ENCODE measurements at regions not wholly inside any gene's neighbourhood (a gene's known extent, or its start where the extent isn't known, plus 50 kb on each side); places are given as distances from the start of the nearest gene placed in this dataset.

DNA sequence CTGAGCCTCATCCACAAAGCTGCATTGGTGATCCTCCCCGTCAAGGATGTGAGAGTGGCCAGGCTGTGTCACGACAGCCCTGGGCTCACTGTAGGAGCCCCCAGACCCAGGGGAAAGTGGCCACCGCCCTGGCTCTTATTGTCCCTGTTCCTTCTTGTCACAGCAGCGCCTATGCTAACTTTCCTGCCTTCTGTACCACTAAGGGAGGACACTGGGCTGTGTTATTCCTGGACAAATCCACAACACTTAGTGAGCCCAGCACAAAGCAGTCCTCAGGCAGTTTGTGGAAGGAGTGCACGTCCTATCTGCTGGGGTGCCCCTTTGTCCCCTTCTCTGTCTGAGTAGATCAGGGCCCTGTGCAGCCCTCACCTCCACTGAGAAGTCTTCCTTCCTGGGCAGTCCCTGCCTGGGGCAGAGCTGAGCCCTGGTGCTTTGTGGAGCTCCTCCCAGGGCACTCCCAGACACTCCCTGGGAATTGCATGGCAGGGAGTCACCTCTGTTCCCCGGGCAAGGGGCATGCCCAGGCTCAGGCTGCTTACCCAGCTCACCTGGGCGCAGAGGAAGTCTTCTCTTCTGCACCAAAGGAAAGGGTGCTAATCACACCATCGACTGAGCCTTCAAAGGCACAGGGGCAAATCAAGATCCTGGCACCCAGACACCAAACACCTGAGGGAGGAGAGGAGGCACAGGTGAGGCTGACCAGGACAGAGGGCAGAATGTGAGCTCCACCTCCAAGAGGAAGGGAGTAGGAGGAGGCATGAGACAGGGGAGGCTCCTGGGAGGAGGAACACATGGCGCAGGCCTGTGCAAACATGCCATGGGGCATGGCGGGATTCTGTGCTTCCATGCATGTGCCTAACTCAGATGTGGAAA, 138.7 kb downstream of the KLF13 start:
- no peak overlapping the region for H3K4me3 ChIP-seq (ENCODE audit: low read depth, low read length)

GRCh38 chr15:31467361-31467760, 140.7 kb downstream of the KLF13 start:
- Histone ChIP-seq H3K4me3 (ENCODE audit: low read depth, low read length) (no peak overlapping the region), H2AFZ (ENCODE audit: low read length, unreplicated experiment) (no peak overlapping the region), H3K27me3 (ENCODE audit: insufficient read depth, low read length) (peaks cover 20% of the 10 kb centered on the region), H3K4me1 (ENCODE audit: control insufficient read depth, insufficient read depth, low read length, unreplicated experiment) (peaks cover 13% of the 10 kb centered on the region), H3K27ac (ENCODE audit: low read depth, low read length) (no peak overlapping the region), H3K36me3 (ENCODE audit: insufficient read depth, low read length) (no peaks in the 10 kb centered on the region), H3K79me2 (ENCODE audit: control insufficient read depth, insufficient read depth, low read length, unreplicated experiment) (no peaks in the 10 kb centered on the region)

More for the DNA sequence above, 138.7 kb downstream of the KLF13 start:
- H2AFZ ChIP-seq (ENCODE audit: low read length, unreplicated experiment), result no peak overlapping the region
- H3K27ac ChIP-seq (ENCODE audit: low read depth, low read length), result no peak overlapping the region
- H3K27me3 ChIP-seq (ENCODE audit: insufficient read depth, low read length), result peaks cover 20% of the 10 kb centered on the region
- no peaks in the 10 kb centered on the region for H3K4me1 ChIP-seq (ENCODE audit: control insufficient read depth, insufficient read depth, low read length, unreplicated experiment)
- no peaks in the 10 kb centered on the region for H3K79me2 ChIP-seq (ENCODE audit: control insufficient read depth, insufficient read depth, low read length, unreplicated experiment)
- H3K36me3 ChIP-seq (ENCODE audit: insufficient read depth, low read length), result no peaks in the 10 kb centered on the region

DNA sequence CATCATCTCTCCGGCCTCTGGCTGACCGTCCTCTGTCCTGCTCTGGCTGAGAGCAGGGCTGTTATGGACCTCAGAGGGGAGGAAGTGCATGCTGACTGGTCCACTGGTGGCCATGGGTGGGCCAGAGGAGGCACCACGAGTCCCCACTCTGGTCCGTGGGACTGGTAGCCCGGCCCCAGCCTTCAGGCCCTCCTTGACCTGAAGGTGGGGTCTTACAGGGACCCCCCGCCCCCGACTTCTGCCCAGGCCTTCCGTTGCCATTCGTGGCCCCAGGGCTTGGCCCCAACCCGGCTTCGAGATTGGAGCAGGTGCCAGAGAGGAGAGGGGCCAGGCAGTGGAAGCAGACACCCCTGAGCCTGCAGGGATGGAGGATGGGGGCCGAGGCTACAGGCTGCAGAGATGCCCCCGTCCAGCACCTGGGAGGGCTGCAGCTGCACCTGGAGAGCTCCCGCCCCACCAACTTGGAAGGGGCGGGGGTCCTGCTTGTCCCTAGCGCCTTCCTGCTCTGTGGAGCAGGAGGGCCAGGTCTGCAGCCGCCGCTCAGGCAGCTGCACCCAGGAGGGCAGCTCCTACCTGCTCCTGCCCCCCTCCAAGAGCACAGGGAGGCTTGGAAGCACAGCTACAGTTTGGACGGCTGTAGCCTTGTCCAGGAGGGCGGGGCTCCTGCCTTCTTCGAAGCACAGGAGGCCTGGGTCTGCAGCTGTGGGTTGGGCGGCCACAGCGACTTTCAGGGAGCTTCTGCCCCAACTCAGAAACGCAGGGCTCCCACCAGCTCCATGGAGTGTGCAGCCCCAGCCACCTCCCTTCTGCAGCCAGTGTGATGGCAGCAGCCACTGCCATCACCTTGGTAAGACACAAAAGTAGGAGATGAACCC, 142.5 kb downstream of the KLF13 start:
- no peak overlapping the region for H3K4me3 ChIP-seq (ENCODE audit: low read depth, low read length)
- no peaks in the 10 kb centered on the region for H3K36me3 ChIP-seq (ENCODE audit: insufficient read depth, low read length)
- no peak overlapping the region for H3K27ac ChIP-seq (ENCODE audit: low read depth, low read length)
- peaks cover 13% of the 10 kb centered on the region for H3K27me3 ChIP-seq (ENCODE audit: insufficient read depth, low read length)
- no peaks in the 10 kb centered on the region for H3K79me2 ChIP-seq (ENCODE audit: control insufficient read depth, insufficient read depth, low read length, unreplicated experiment)
- H3K4me1 ChIP-seq (ENCODE audit: control insufficient read depth, insufficient read depth, low read length, unreplicated experiment), result peaks cover 24% of the 10 kb centered on the region
- no peak overlapping the region for H2AFZ ChIP-seq (ENCODE audit: low read length, unreplicated experiment)

GRCh38 chr15:31469786-31470525, 143.3 kb downstream of the KLF13 start:
- no peaks in the 10 kb centered on the region for H3K79me2 ChIP-seq (ENCODE audit: control insufficient read depth, insufficient read depth, low read length, unreplicated experiment)
- H3K27me3 ChIP-seq (ENCODE audit: insufficient read depth, low read length), result peaks cover 6% of the 10 kb centered on the region; the same call in 1 of the 2 replicates
- no peak overlapping the region for H2AFZ ChIP-seq (ENCODE audit: low read length, unreplicated experiment)
- H3K27ac ChIP-seq (ENCODE audit: low read depth, low read length), result no peak overlapping the region
- no peak overlapping the region for H3K4me3 ChIP-seq (ENCODE audit: low read depth, low read length)
- H3K36me3 ChIP-seq (ENCODE audit: insufficient read depth, low read length), result no peaks in the 10 kb centered on the region
- H3K4me1 ChIP-seq (ENCODE audit: control insufficient read depth, insufficient read depth, low read length, unreplicated experiment), result peaks cover 24% of the 10 kb centered on the region

GRCh38 chr15:31470756-31471155, 144.1 kb downstream of the KLF13 start:
- peaks cover 24% of the 10 kb centered on the region for H3K4me1 ChIP-seq (ENCODE audit: control insufficient read depth, insufficient read depth, low read length, unreplicated experiment)
- no peaks in the 10 kb centered on the region for H3K36me3 ChIP-seq (ENCODE audit: insufficient read depth, low read length)
- no peaks in the 10 kb centered on the region for H3K27me3 ChIP-seq (ENCODE audit: insufficient read depth, low read length)
- H3K27ac ChIP-seq (ENCODE audit: low read depth, low read length), result no peak overlapping the region
- no peak overlapping the region for H2AFZ ChIP-seq (ENCODE audit: low read length, unreplicated experiment)
- no peak overlapping the region for H3K4me3 ChIP-seq (ENCODE audit: low read depth, low read length)
- H3K79me2 ChIP-seq (ENCODE audit: control insufficient read depth, insufficient read depth, low read length, unreplicated experiment), result no peaks in the 10 kb centered on the region

- Histone ChIP-seq H2AFZ (ENCODE audit: low read length, unreplicated experiment) (no peak overlapping the region), H3K4me1 (ENCODE audit: control insufficient read depth, insufficient read depth, low read length, unreplicated experiment) (peaks cover 24% of the 10 kb centered on the region), H3K4me3 (ENCODE audit: low read depth, low read length) (no peak overlapping the region), H3K36me3 (ENCODE audit: insufficient read depth, low read length) (no peaks in the 10 kb centered on the region), H3K79me2 (ENCODE audit: control insufficient read depth, insufficient read depth, low read length, unreplicated experiment) (no peaks in the 10 kb centered on the region), H3K27ac (ENCODE audit: low read depth, low read length) (0 out of 2 replicates have a peak overlapping the region, but pooled peaks have one; percentile 33), H3K27me3 (ENCODE audit: insufficient read depth, low read length) (no peaks in the 10 kb centered on the region)
Measured at GRCh38 chr15:31471731-31472430, 145.2 kb downstream of the KLF13 start.

DNA sequence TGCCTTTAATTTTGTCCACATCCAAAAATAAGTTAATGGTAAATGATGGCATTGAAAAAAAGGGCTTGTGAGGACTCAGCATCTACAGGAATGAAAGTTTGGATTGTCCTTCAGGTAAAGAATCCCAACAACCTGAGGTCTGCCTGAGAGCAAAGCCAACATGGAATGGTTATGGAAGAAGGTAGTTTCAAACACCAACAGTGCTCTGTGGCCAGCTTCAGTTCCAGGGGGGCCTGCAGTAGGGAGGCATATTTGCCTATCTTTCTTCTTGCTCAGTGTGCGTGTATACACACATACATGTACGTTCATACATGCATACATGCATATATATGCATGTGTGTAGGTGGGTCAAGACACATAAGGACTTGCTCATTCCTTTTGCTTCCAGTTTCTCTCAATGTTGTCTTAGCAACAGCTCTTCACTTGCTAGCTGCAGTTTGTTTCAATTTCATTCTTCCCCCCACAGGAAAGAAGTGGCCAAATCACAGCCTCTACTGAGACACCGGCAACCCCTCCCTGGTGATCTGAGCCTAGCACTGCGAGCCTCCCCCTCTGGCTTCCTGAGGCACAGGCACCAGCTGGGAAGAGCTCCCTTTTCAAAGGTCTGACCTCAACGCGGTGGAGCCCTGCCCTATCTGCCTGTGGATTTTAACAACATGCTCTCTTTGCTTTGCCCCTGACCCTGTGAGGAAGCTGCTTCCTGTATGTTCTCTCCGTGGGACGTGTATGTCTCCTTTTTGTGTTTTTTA, 146.2 kb downstream of the KLF13 start:
- Histone ChIP-seq H3K27ac (ENCODE audit: low read depth, low read length) (no peak overlapping the region), H2AFZ (ENCODE audit: low read length, unreplicated experiment) (no peak overlapping the region)

DNA sequence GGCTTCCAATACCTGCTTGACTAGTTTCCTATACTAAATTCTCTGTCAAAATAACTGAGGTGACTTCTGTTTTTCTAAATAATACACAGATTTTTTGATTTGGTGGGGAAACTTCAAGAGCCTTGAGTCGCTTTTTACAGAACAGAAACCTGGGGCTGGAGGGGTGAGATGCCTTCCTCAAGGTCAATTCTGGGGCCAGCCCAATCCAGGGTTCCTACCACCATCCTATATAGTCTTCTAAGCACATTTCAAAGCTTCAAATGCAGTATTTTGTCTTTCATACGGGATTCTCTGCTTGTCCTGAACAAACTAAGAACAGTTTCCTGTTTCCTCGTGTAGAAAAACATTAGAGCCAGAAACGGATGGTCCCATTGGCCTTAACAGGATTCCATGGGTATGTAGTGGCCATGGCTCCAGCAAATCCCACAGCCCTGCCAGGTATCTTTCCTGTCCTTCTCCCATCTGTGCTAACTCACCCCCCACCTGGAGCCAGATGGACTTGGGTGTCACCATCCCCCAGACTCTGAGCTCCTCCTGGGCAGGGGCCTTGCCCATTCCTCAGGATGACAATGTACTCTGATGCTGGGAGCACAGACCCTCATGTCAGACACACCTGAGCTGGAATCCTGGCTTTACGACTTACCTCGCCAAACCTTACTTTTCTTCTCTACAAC, 146.9 kb downstream of the KLF13 start:
- peaks cover 24% of the 10 kb centered on the region for H3K4me1 ChIP-seq (ENCODE audit: control insufficient read depth, insufficient read depth, low read length, unreplicated experiment)
- H3K79me2 ChIP-seq (ENCODE audit: control insufficient read depth, insufficient read depth, low read length, unreplicated experiment), result no peaks in the 10 kb centered on the region
- no peak overlapping the region for H3K27ac ChIP-seq (ENCODE audit: low read depth, low read length)
- no peaks in the 10 kb centered on the region for H3K36me3 ChIP-seq (ENCODE audit: insufficient read depth, low read length)
- no peak overlapping the region for H2AFZ ChIP-seq (ENCODE audit: low read length, unreplicated experiment)
- no peaks in the 10 kb centered on the region for H3K27me3 ChIP-seq (ENCODE audit: insufficient read depth, low read length)
- no peak overlapping the region; the same call in 1 of the 2 replicates for H3K4me3 ChIP-seq (ENCODE audit: low read depth, low read length)

More for the DNA sequence above, 146.2 kb downstream of the KLF13 start:
- H3K79me2 ChIP-seq (ENCODE audit: control insufficient read depth, insufficient read depth, low read length, unreplicated experiment), result no peaks in the 10 kb centered on the region
- no peaks in the 10 kb centered on the region for H3K27me3 ChIP-seq (ENCODE audit: insufficient read depth, low read length)
- H3K4me3 ChIP-seq (ENCODE audit: low read depth, low read length), result peak overlapping the region; percentile 25; the same call in 1 of the 2 replicates
- H3K36me3 ChIP-seq (ENCODE audit: insufficient read depth, low read length), result no peaks in the 10 kb centered on the region
- peaks cover 24% of the 10 kb centered on the region for H3K4me1 ChIP-seq (ENCODE audit: control insufficient read depth, insufficient read depth, low read length, unreplicated experiment)
